ENCODE measurements at regions not wholly inside any gene's neighbourhood (a gene's known extent, or its start where the extent isn't known, plus 50 kb on each side); places are given as distances from the start of the nearest gene placed in this dataset.
"Not testable (repeated sequence)": the region's sequence is repeated elsewhere in the genome, so short reads cannot be mapped to it uniquely, and the experiment has no call there.

GRCh38 chr16:85447693-85448313 is 165.3 kb upstream of the GSE1 start:
- no peak overlapping the region for H2BK120ac ChIP-seq (ENCODE audit: low read depth, low read length)
- H2BK5ac ChIP-seq (ENCODE audit: low read length) = no peak overlapping the region
- H3K4me1 ChIP-seq (ENCODE audit: control insufficient read depth, low read depth, low read length) = no peaks in the 10 kb centered on the region
- no peak overlapping the region for H4K5ac ChIP-seq (ENCODE audit: low read length)
- H3K27ac ChIP-seq (ENCODE audit: low read depth, low read length) = no peak overlapping the region
- H3K36me3 ChIP-seq (ENCODE audit: control insufficient read depth, insufficient read depth, low read length) = no peaks in the 10 kb centered on the region
- H2BK15ac ChIP-seq (replicated peaks; ENCODE audit: low read depth) = no peak overlapping the region
- DNase-seq = no peak
- no peaks in the 10 kb centered on the region for H3K79me2 ChIP-seq (ENCODE audit: control insufficient read depth, insufficient read depth, low read length)
- WGBS (ENCODE audit: extremely low coverage, insufficient coverage, low lambda C conversion rate) = no CpG with 5 or more reads among the region's 11 CpGs
- no peak overlapping the region for H3K4me2 ChIP-seq (ENCODE audit: low read length)
- no peak overlapping the region for H2AK5ac ChIP-seq (ENCODE audit: low read length)
- H3K56ac ChIP-seq (ENCODE audit: low read length) = no peak overlapping the region
- no peaks in the 10 kb centered on the region for H3K79me1 ChIP-seq (ENCODE audit: low read length)
- no peak overlapping the region for H3K9ac ChIP-seq (ENCODE audit: low read length)
- H3K27me3 ChIP-seq (ENCODE audit: insufficient read depth, low read length, poor library complexity) = no peaks in the 10 kb centered on the region
- no peak overlapping the region for H3K4ac ChIP-seq (ENCODE audit: low read depth, low read length)
- H3K23ac ChIP-seq (ENCODE audit: low read length) = no peak overlapping the region
- no peak overlapping the region for H3K18ac ChIP-seq (ENCODE audit: low read length)
- H4K8ac ChIP-seq (ENCODE audit: low read depth, low read length) = no peak overlapping the region
- H3K4me3 ChIP-seq (ENCODE audit: low read length) = no peak overlapping the region

GRCh38 chr16:85448557-85449190 is 164.4 kb upstream of the GSE1 start:
- Histone ChIP-seq H3K4me1 (ENCODE audit: control insufficient read depth, low read depth, low read length) (no peaks in the 10 kb centered on the region), H3K79me1 (ENCODE audit: low read length) (no peaks in the 10 kb centered on the region), H3K9ac (ENCODE audit: low read length) (no peak overlapping the region), H3K18ac (ENCODE audit: low read length) (no peak overlapping the region), H3K36me3 (ENCODE audit: control insufficient read depth, insufficient read depth, low read length) (no peaks in the 10 kb centered on the region), H2AK5ac (ENCODE audit: low read length) (no peak overlapping the region), H4K8ac (ENCODE audit: low read depth, low read length) (no peak overlapping the region), H2BK15ac (replicated peaks; ENCODE audit: low read depth) (no peak overlapping the region), H3K56ac (ENCODE audit: low read length) (no peak overlapping the region), H2BK5ac (ENCODE audit: low read length) (no peak overlapping the region), H3K4me3 (ENCODE audit: low read length) (no peak overlapping the region), H2BK120ac (ENCODE audit: low read depth, low read length) (no peak overlapping the region), H3K23ac (ENCODE audit: low read length) (no peak overlapping the region), H4K5ac (ENCODE audit: low read length) (no peak overlapping the region), H3K79me2 (ENCODE audit: control insufficient read depth, insufficient read depth, low read length) (no peaks in the 10 kb centered on the region), H3K4ac (ENCODE audit: low read depth, low read length) (no peak overlapping the region), H3K27me3 (ENCODE audit: insufficient read depth, low read length, poor library complexity) (no peaks in the 10 kb centered on the region), H3K4me2 (ENCODE audit: low read length) (no peak overlapping the region), H3K27ac (ENCODE audit: low read depth, low read length) (no peak overlapping the region)
- no CpG with 5 or more reads among the region's 30 CpGs for WGBS (ENCODE audit: extremely low coverage, insufficient coverage, low lambda C conversion rate)
- no peak for DNase-seq

GRCh38 chr16:85449191-85449884 is 163.8 kb upstream of the GSE1 start:
- Histone ChIP-seq H3K27me3 (ENCODE audit: insufficient read depth, low read length, poor library complexity) (no peaks in the 10 kb centered on the region), H2BK15ac (replicated peaks; ENCODE audit: low read depth) (no peak overlapping the region), H4K8ac (ENCODE audit: low read depth, low read length) (no peak overlapping the region), H3K56ac (ENCODE audit: low read length) (no peak overlapping the region), H3K79me1 (ENCODE audit: low read length) (no peaks in the 10 kb centered on the region), H3K4me1 (ENCODE audit: control insufficient read depth, low read depth, low read length) (no peaks in the 10 kb centered on the region), H3K9ac (ENCODE audit: low read length) (no peak overlapping the region), H3K18ac (ENCODE audit: low read length) (no peak overlapping the region), H3K4me2 (ENCODE audit: low read length) (no peak overlapping the region), H2BK5ac (ENCODE audit: low read length) (no peak overlapping the region), H2AK5ac (ENCODE audit: low read length) (no peak overlapping the region), H3K23ac (ENCODE audit: low read length) (no peak overlapping the region), H3K36me3 (ENCODE audit: control insufficient read depth, insufficient read depth, low read length) (no peaks in the 10 kb centered on the region), H2BK120ac (ENCODE audit: low read depth, low read length) (no peak overlapping the region), H3K27ac (ENCODE audit: low read depth, low read length) (no peak overlapping the region), H3K4me3 (ENCODE audit: low read length) (no peak overlapping the region), H3K4ac (ENCODE audit: low read depth, low read length) (no peak overlapping the region), H3K79me2 (ENCODE audit: control insufficient read depth, insufficient read depth, low read length) (no peaks in the 10 kb centered on the region), H4K5ac (ENCODE audit: low read length) (no peak overlapping the region)
- DNase-seq = no peak
- no CpG with 5 or more reads among the region's 20 CpGs for WGBS (ENCODE audit: extremely low coverage, insufficient coverage, low lambda C conversion rate)

- Histone ChIP-seq H2AK5ac (ENCODE audit: low read length) (no peak overlapping the region), H3K4me3 (ENCODE audit: low read length) (no peak overlapping the region), H4K5ac (ENCODE audit: low read length) (no peak overlapping the region), H3K4ac (ENCODE audit: low read depth, low read length) (no peak overlapping the region), H3K9ac (ENCODE audit: low read length) (no peak overlapping the region), H3K36me3 (ENCODE audit: control insufficient read depth, insufficient read depth, low read length) (no peaks in the 10 kb centered on the region), H3K56ac (ENCODE audit: low read length) (no peak overlapping the region), H4K8ac (ENCODE audit: low read depth, low read length) (no peak overlapping the region), H2BK15ac (replicated peaks; ENCODE audit: low read depth) (no peak overlapping the region), H3K4me2 (ENCODE audit: low read length) (no peak overlapping the region), H3K27me3 (ENCODE audit: insufficient read depth, low read length, poor library complexity) (no peaks in the 10 kb centered on the region), H3K23ac (ENCODE audit: low read length) (no peak overlapping the region), H3K27ac (ENCODE audit: low read depth, low read length) (no peak overlapping the region), H3K79me1 (ENCODE audit: low read length) (no peaks in the 10 kb centered on the region), H2BK5ac (ENCODE audit: low read length) (no peak overlapping the region), H3K18ac (ENCODE audit: low read length) (no peak overlapping the region), H3K79me2 (ENCODE audit: control insufficient read depth, insufficient read depth, low read length) (no peaks in the 10 kb centered on the region), H2BK120ac (ENCODE audit: low read depth, low read length) (no peak overlapping the region), H3K4me1 (ENCODE audit: control insufficient read depth, low read depth, low read length) (no peaks in the 10 kb centered on the region)
- WGBS (ENCODE audit: extremely low coverage, insufficient coverage, low lambda C conversion rate) = no CpG with 5 or more reads among the region's 7 CpGs
- no peak for DNase-seq
These were observed 163.3 kb upstream of the GSE1 start for GRCh38 chr16:85449885-85450245.

GRCh38 chr16:85451142-85451541 is 162.0 kb upstream of the GSE1 start:
- H3K27me3 ChIP-seq (ENCODE audit: insufficient read depth, low read length, poor library complexity); H3K36me3 ChIP-seq (ENCODE audit: control insufficient read depth, insufficient read depth, low read length); H3K18ac ChIP-seq (ENCODE audit: low read length); H3K9ac ChIP-seq (ENCODE audit: low read length); H2BK5ac ChIP-seq (ENCODE audit: low read length); H3K79me2 ChIP-seq (ENCODE audit: control insufficient read depth, insufficient read depth, low read length); H3K23ac ChIP-seq (ENCODE audit: low read length); H4K8ac ChIP-seq (ENCODE audit: low read depth, low read length); H2BK120ac ChIP-seq (ENCODE audit: low read depth, low read length); H3K4me2 ChIP-seq (ENCODE audit: low read length); H3K27ac ChIP-seq (ENCODE audit: low read depth, low read length); H2BK15ac ChIP-seq (replicated peaks; ENCODE audit: low read depth); H3K4me3 ChIP-seq (ENCODE audit: low read length); H2AK5ac ChIP-seq (ENCODE audit: low read length); H3K79me1 ChIP-seq (ENCODE audit: low read length); DNase-seq; H3K4ac ChIP-seq (ENCODE audit: low read depth, low read length); H4K5ac ChIP-seq (ENCODE audit: low read length); H3K4me1 ChIP-seq (ENCODE audit: control insufficient read depth, low read depth, low read length); H3K56ac ChIP-seq (ENCODE audit: low read length): not testable (repeated sequence)
- no CpG with 5 or more reads among the region's 11 CpGs for WGBS (ENCODE audit: extremely low coverage, insufficient coverage, low lambda C conversion rate)

Data from mesendoderm (in vitro differentiated cells).